ENCODE measurements at regions not wholly inside any gene's neighbourhood (a gene's known extent, or its start where the extent isn't known, plus 50 kb on each side); places are given as distances from the start of the nearest gene placed in this dataset.

DNA sequence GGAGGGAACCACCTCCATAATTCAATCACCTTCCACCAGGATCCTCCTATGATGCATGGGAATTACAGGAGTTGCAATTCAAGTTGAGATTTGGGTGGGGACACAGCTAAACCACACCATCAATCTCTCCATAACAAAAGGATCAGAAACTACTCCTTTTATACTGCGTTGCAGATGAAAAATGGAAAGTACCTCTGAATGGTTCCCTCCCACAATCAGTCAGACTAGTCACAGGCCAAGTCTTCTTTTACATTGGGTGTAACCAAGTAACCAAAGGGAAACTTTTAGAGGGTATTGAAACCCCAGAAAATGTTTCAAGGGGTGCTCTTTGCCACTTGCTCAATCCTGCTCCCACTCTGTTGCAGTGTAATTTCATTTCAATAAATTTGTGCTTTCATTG, 504.3 kb upstream of the CNTN3 start:
- DNase-seq, result no peak
- no peak for ATAC-seq
- peaks cover 0 to 9% (median 0%) of the 10 kb centered on the region in 11 donors for H3K9me3 ChIP-seq
- H3K4me1 ChIP-seq, result no peaks in the 10 kb centered on the region
- H3K27me3 ChIP-seq, result no peaks in the 10 kb centered on the region
- intact Hi-C loops (cut with DNase I), result no loop called here
- H3K36me3 ChIP-seq, result no peaks in the 10 kb centered on the region
- H3K4me3 ChIP-seq, result no peak overlapping the region
- WGBS, 2 donors, result 84 to 88% methylated on average over 1 of the region's 1 CpG
- no peak overlapping the region for H3K27ac ChIP-seq
- TF ChIP-seq, protein P1, sequence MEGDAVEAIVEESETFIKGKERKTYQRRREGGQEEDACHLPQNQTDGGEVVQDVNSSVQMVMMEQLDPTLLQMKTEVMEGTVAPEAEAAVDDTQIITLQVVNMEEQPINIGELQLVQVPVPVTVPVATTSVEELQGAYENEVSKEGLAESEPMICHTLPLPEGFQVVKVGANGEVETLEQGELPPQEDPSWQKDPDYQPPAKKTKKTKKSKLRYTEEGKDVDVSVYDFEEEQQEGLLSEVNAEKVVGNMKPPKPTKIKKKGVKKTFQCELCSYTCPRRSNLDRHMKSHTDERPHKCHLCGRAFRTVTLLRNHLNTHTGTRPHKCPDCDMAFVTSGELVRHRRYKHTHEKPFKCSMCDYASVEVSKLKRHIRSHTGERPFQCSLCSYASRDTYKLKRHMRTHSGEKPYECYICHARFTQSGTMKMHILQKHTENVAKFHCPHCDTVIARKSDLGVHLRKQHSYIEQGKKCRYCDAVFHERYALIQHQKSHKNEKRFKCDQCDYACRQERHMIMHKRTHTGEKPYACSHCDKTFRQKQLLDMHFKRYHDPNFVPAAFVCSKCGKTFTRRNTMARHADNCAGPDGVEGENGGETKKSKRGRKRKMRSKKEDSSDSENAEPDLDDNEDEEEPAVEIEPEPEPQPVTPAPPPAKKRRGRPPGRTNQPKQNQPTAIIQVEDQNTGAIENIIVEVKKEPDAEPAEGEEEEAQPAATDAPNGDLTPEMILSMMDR (IDR thresholded peaks at IDR 0.05), result no peak

DNA sequence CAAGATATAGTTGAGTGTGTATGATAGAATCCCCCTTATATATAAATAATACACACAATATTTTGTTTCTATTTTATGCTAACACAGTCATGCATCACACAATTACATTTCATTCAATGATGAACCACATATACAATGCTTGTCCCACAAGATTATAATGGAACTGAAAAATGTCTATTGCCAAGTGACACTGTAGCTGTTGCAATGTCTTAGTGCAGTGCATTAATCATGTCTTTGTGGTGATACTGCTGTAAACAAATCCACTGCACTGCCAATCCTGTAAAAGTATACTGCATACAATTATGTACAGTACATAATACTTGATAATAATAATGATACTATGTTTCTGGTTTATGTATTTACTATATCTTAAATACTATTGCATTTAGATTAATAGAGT, 512.1 kb upstream of the CNTN3 start:
- TF ChIP-seq, protein P1 (IDR thresholded peaks at IDR 0.05), result no peak
- ATAC-seq, result no peak

DNA sequence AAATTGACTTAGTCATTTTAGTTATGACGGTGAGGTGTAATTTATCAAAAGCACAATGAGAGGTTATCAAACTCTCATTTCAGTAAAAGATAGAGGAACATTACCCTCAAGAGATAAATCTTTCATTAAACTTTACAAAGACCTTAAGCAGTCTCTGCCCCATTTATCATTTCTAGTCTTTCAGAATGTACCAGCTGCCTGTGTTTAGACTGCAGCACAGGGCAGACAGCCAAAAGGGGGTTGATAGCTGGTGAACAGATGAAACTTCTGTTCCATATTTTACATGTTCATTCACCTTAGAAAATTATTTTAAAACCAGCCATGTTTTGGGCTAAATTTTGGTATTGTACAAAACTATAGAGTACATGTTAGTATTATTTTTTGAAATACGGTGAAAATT, 514.6 kb upstream of the CNTN3 start:
- DNase-seq, result no peak
- Histone ChIP-seq H3K9me3 (peaks cover 0 to 5% (median 0%) of the 10 kb centered on the region in 11 donors), H3K4me1 (no peaks in the 10 kb centered on the region), H3K36me3 (no peaks in the 10 kb centered on the region), H3K27ac (no peak overlapping the region), H3K27me3 (no peaks in the 10 kb centered on the region), H3K4me3 (no peak overlapping the region)
- no peak for ATAC-seq
- WGBS, 2 donors, result 36 to 37% methylated on average over 2 of the region's 2 CpGs
- intact Hi-C loops (cut with DNase I), result no loop called here
- TF ChIP-seq, protein P1 (IDR thresholded peaks at IDR 0.05), result no peak

More for the DNA sequence above, 512.1 kb upstream of the CNTN3 start:
- no peak overlapping the region for H3K27ac ChIP-seq
- no peaks in the 10 kb centered on the region for H3K4me1 ChIP-seq
- peaks cover 0 to 5% (median 0%) of the 10 kb centered on the region in 11 donors for H3K9me3 ChIP-seq
- H3K36me3 ChIP-seq, result no peaks in the 10 kb centered on the region
- no peak for DNase-seq
- intact Hi-C loops (cut with DNase I), result no loop called here
- no peaks in the 10 kb centered on the region for H3K27me3 ChIP-seq
- no peak overlapping the region for H3K4me3 ChIP-seq

DNA sequence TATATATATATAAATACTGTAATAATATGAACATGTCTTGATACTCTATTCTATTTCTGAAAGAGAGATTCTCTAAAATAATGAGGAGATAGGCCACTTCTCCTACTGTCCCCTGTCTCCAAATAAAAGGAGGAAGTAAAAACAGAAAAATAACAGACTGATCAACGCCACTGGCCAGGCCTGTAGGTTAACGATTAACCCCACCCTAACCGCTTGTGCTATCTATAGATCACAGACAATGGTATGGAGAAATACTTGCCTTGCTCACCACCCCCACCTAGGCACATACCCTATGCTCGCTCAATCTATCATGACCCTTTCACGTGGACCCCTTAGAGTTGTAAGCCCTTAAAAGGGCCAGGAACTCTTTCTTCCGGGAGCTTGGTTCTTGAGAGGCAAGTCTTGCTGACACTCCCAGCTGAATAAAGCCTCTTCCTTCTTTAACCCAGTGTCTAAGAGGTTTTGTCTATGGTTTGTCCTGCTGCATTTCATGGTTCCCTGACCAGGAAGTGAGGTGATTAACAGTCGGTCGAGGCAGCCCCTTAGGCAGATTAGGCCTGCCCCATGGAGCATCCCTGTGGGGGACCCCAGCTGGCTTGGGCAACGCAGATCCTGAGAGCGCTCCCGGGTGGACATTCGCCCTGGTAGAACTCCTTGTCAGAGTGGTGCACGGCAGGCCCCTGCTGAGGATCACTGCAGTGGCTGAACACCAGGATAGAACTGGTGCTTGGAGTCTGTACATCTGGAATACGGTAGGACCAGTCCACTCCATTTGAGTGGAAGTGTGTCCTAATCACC, 521.8 kb upstream of the CNTN3 start:
- Histone ChIP-seq H3K27ac (no peak overlapping the region), H3K4me1 (no peaks in the 10 kb centered on the region), H3K36me3 (no peaks in the 10 kb centered on the region), H3K9me3 (peaks cover 0 to 16% (median 0%) of the 10 kb centered on the region in 11 donors), H3K27me3 (no peaks in the 10 kb centered on the region), H3K4me3 (no peak overlapping the region)
- 86 to 89% methylated on average over 14 of the region's 14 CpGs for WGBS, 2 donors
- no peak for DNase-seq
- no peak for ATAC-seq
- intact Hi-C loops (cut with DNase I), result no loop called here
- TF ChIP-seq, protein P1 (IDR thresholded peaks at IDR 0.05), result no peak

Data from heart right ventricle (tissue), 16 donors.